ENCODE measurements at regions not wholly inside any gene's neighbourhood (a gene's known extent, or its start where the extent isn't known, plus 50 kb on each side); places are given as distances from the start of the nearest gene placed in this dataset.

DNA sequence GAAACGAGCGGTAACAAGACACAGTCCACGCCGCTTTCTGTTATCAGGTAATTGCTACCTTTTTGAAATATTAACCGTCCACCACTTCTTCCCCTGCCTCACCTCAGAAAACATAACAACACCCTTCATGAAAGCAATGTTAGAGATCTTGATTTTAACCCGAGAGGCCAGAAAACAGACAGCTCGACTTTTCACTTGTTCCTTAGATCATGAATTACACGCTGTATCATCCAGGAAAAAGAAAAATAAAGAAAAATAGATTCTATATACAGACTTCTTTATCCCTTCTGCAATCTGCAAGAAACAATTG, 957.1 kb upstream of the SOX9 start:
- Histone ChIP-seq H3K9ac (ENCODE audit: low read depth, low read length) (no peak overlapping the region), H3K4me3 (ENCODE audit: low read length) (no peak overlapping the region), H3K27me3 (ENCODE audit: insufficient read depth, low read length) (no peaks in the 10 kb centered on the region), H3K9me3 (ENCODE audit: insufficient read depth, low read depth, low read length) (no peaks in the 10 kb centered on the region), H3K36me3 (ENCODE audit: insufficient read depth, low read depth, low read length) (no peaks in the 10 kb centered on the region), H3K27ac (ENCODE audit: low read length) (no peak overlapping the region), H3K4me1 (ENCODE audit: insufficient read depth, low read length) (no peaks in the 10 kb centered on the region)

DNA sequence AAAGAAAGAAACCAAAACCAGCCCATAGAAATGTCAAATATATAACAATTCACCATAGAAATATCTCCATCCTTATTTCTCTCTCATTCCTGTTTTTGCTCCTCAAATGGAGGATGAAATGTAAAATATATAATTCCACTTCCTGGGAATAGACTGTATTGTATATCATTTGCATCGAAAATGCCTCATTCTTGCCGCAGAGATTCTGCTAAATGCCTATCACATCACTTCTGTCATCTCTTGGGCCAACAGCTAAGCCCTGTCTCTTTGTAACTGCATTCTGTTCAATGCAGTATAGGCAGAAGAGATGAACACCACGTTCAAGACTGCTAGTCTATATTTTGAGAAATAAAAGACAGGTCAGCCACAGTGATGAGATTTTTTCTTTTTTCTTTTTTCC, 956.3 kb upstream of the SOX9 start:
- H3K36me3 ChIP-seq (ENCODE audit: insufficient read depth, low read depth, low read length) = no peaks in the 10 kb centered on the region
- no peak overlapping the region for H3K4me3 ChIP-seq (ENCODE audit: low read length)
- no peaks in the 10 kb centered on the region for H3K4me1 ChIP-seq (ENCODE audit: insufficient read depth, low read length)
- no peaks in the 10 kb centered on the region for H3K9me3 ChIP-seq (ENCODE audit: insufficient read depth, low read depth, low read length)
- no peaks in the 10 kb centered on the region for H3K27me3 ChIP-seq (ENCODE audit: insufficient read depth, low read length)
- H3K9ac ChIP-seq (ENCODE audit: low read depth, low read length) = no peak overlapping the region
- no peak overlapping the region for H3K27ac ChIP-seq (ENCODE audit: low read length)

DNA sequence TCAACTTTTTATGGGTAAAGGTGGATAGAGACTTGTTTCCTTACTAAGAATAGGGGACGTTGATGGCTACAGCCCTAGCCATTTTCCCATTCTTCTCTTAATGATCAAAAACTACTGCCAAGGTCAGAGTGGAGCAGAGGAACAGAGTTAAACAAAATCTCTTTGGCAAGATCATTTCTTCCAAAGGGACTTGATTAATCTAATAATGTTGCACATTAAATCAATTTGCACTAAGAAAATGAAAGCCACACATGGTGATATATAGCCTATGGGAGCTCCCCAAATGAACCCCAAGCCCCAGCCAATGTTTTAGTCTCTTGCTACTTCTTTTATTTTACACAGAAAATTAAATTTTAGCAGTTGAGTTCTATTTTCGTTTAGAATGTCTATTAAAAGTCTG, 954.5 kb upstream of the SOX9 start:
- no peak overlapping the region for H3K9ac ChIP-seq (ENCODE audit: low read depth, low read length)
- no peaks in the 10 kb centered on the region for H3K27me3 ChIP-seq (ENCODE audit: insufficient read depth, low read length)
- H3K27ac ChIP-seq (ENCODE audit: low read length) = no peak overlapping the region
- no peaks in the 10 kb centered on the region for H3K36me3 ChIP-seq (ENCODE audit: insufficient read depth, low read depth, low read length)
- H3K4me3 ChIP-seq (ENCODE audit: low read length) = no peak overlapping the region
- H3K4me1 ChIP-seq (ENCODE audit: insufficient read depth, low read length) = no peaks in the 10 kb centered on the region
- no peaks in the 10 kb centered on the region for H3K9me3 ChIP-seq (ENCODE audit: insufficient read depth, low read depth, low read length)

DNA sequence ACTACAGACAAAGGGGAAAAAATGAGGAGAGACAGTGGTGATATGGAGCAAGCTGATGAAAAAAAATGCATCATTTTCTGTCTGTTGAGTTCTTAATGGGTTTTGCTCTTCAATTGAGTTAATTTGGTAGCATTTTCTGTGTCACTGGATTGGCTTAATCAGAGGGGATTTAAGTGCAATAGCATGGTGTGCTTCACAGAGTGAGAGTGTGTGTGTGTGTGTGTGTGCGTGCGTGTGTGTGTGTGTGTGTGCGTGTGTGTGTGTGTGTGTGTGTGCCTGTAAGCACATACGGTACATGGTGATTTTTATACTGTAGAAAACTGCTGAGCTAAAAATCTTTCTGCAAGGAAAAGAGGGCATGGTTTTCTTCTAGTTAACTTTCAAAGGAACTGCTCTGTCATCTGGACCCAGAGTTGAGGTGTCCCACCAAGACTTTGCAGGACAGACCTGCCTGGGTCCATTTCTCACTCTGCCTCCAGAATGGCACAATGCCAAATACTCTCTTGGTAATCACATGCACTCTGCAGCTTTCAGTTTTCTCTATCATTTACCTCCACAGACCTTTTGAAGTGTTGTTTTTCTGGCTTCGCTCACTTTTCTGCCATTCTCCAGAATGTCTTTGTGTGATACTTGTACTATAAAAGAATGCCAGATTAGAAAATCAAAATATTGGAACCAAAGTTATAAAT, 952.6 kb upstream of the SOX9 start:
- no peaks in the 10 kb centered on the region for H3K36me3 ChIP-seq (ENCODE audit: insufficient read depth, low read depth, low read length)
- no peak overlapping the region for H3K9ac ChIP-seq (ENCODE audit: low read depth, low read length)

DNA sequence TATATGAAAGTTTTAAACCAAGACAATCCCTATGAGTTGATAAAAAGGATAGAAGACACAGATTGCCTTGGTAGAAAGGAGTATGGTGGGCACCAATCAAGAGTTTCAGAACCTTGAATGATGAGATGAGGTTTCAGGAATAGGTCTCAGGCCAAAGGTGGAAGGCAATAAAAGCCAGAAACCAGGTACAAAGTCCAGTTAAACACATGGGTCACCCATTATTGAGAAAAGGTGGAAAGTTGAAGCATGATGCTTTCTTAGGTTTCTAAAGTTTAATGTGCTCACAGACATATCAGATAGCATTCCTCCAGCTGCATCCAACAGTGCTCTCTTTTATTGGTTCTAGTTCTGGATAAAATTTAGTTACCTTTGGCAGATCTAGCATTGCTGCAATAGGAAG, 950.8 kb upstream of the SOX9 start:
- H3K9ac ChIP-seq (ENCODE audit: low read depth, low read length) = no peak overlapping the region
- H3K4me1 ChIP-seq (ENCODE audit: insufficient read depth, low read length) = no peaks in the 10 kb centered on the region
- H3K4me3 ChIP-seq (ENCODE audit: low read length) = no peak overlapping the region
- H3K27ac ChIP-seq (ENCODE audit: low read length) = no peak overlapping the region
- no peaks in the 10 kb centered on the region for H3K27me3 ChIP-seq (ENCODE audit: insufficient read depth, low read length)
- H3K36me3 ChIP-seq (ENCODE audit: insufficient read depth, low read depth, low read length) = no peaks in the 10 kb centered on the region
- no peaks in the 10 kb centered on the region for H3K9me3 ChIP-seq (ENCODE audit: insufficient read depth, low read depth, low read length)

More for the DNA sequence above, 952.6 kb upstream of the SOX9 start:
- Histone ChIP-seq H3K4me3 (ENCODE audit: low read length) (no peak overlapping the region), H3K27ac (ENCODE audit: low read length) (no peak overlapping the region), H3K4me1 (ENCODE audit: insufficient read depth, low read length) (no peaks in the 10 kb centered on the region), H3K27me3 (ENCODE audit: insufficient read depth, low read length) (no peaks in the 10 kb centered on the region), H3K9me3 (ENCODE audit: insufficient read depth, low read depth, low read length) (no peaks in the 10 kb centered on the region)

DNA sequence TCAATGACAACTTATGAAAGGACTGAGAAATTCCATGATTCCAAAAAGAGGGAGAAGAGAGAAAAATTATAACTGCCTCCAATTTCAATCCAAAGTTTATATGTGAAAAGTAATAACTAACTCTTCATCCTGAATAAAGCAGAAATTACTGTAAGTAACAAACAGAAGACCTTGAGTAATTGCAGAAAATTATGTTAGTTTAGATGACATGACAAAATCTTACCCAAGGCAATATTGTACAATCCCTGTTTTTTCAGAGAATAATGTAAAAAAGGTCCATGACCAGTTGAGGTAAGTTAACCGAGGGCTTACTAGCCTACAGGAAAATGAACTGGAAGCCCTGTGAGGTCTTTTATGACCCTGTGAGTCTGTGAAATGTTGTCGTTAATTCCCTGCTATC, 949.5 kb upstream of the SOX9 start:
- H3K36me3 ChIP-seq (ENCODE audit: insufficient read depth, low read depth, low read length) = no peaks in the 10 kb centered on the region
- no peaks in the 10 kb centered on the region for H3K27me3 ChIP-seq (ENCODE audit: insufficient read depth, low read length)
- H3K9ac ChIP-seq (ENCODE audit: low read depth, low read length) = no peak overlapping the region
- H3K4me1 ChIP-seq (ENCODE audit: insufficient read depth, low read length) = no peaks in the 10 kb centered on the region
- H3K27ac ChIP-seq (ENCODE audit: low read length) = no peak overlapping the region
- no peaks in the 10 kb centered on the region for H3K9me3 ChIP-seq (ENCODE audit: insufficient read depth, low read depth, low read length)
- no peak overlapping the region for H3K4me3 ChIP-seq (ENCODE audit: low read length)

DNA sequence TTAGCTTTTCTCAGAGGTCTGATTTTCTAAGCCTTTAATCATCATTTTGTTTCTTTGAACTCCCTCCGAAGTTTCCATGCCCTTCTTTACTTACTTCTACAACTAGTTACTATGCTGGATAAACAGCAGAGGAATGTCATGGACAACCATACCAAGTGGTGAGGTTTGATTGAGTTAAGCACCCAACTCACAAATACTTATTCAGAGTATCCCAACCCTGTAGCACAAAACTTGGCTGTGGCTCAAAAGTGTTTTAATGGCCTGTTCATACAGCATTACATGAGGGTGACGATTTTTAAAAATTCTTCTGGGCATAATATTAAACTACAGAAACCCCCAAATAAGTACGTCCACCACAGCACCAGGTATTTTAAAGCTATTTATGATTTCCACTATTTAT, 946.8 kb upstream of the SOX9 start:
- H3K9me3 ChIP-seq (ENCODE audit: insufficient read depth, low read depth, low read length) = no peaks in the 10 kb centered on the region
- H3K36me3 ChIP-seq (ENCODE audit: insufficient read depth, low read depth, low read length) = no peaks in the 10 kb centered on the region
- H3K4me1 ChIP-seq (ENCODE audit: insufficient read depth, low read length) = no peaks in the 10 kb centered on the region
- no peaks in the 10 kb centered on the region for H3K27me3 ChIP-seq (ENCODE audit: insufficient read depth, low read length)
- H3K9ac ChIP-seq (ENCODE audit: low read depth, low read length) = no peak overlapping the region
- no peak overlapping the region for H3K27ac ChIP-seq (ENCODE audit: low read length)
- H3K4me3 ChIP-seq (ENCODE audit: low read length) = no peak overlapping the region

DNA sequence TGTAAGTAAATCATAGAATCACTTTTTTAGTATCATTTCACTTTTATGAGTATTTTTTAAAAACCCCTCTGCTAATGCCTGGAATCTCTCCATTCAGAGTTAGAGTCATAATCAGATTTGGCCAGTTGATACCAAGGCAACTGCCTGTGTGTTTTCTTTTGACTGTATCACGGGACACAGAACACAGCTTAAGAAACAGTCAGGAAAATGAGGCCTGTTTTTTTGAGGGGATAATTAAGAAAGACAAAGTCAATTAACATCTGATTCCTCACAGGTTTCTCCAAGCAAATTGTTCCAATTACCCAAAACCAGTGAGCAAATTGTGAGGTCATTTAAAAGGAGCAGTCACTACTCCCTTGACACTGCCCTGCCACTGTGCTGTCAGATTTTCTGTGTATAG, 944.5 kb upstream of the SOX9 start:
- H3K9ac ChIP-seq (ENCODE audit: low read depth, low read length) = no peak overlapping the region
- H3K9me3 ChIP-seq (ENCODE audit: insufficient read depth, low read depth, low read length) = no peaks in the 10 kb centered on the region
- no peaks in the 10 kb centered on the region for H3K4me1 ChIP-seq (ENCODE audit: insufficient read depth, low read length)
- no peak overlapping the region for H3K27ac ChIP-seq (ENCODE audit: low read length)
- no peak overlapping the region for H3K4me3 ChIP-seq (ENCODE audit: low read length)
- no peaks in the 10 kb centered on the region for H3K36me3 ChIP-seq (ENCODE audit: insufficient read depth, low read depth, low read length)
- no peaks in the 10 kb centered on the region for H3K27me3 ChIP-seq (ENCODE audit: insufficient read depth, low read length)

DNA sequence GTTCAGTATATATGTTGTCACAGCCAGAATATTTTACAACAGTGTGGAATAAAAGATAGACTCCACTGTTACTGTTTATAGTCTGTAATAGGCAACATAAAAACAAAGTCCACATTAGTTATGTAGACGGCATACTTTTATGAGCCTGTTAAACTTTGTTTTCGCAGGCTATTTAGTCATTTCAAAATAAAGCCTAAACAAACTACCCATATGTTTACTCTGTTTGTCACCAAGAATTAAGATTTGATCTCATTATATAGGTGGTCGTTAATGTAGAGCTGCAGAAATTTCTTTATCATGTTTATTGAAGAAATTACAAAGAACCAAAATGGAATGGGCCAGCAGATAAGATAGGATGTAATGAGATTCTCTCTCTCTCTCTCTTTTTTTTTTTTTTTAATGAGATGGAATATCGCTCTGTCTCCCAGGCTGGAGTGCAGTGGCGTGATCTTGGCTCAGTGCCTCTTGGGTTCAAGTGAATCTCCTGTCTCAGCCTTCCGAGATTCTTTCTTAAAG, 943.8 kb upstream of the SOX9 start:
- Histone ChIP-seq H3K9ac (ENCODE audit: low read depth, low read length) (no peak overlapping the region), H3K27me3 (ENCODE audit: insufficient read depth, low read length) (no peaks in the 10 kb centered on the region), H3K36me3 (ENCODE audit: insufficient read depth, low read depth, low read length) (no peaks in the 10 kb centered on the region), H3K9me3 (ENCODE audit: insufficient read depth, low read depth, low read length) (no peaks in the 10 kb centered on the region), H3K4me1 (ENCODE audit: insufficient read depth, low read length) (no peaks in the 10 kb centered on the region), H3K27ac (ENCODE audit: low read length) (no peak overlapping the region), H3K4me3 (ENCODE audit: low read length) (no peak overlapping the region)

DNA sequence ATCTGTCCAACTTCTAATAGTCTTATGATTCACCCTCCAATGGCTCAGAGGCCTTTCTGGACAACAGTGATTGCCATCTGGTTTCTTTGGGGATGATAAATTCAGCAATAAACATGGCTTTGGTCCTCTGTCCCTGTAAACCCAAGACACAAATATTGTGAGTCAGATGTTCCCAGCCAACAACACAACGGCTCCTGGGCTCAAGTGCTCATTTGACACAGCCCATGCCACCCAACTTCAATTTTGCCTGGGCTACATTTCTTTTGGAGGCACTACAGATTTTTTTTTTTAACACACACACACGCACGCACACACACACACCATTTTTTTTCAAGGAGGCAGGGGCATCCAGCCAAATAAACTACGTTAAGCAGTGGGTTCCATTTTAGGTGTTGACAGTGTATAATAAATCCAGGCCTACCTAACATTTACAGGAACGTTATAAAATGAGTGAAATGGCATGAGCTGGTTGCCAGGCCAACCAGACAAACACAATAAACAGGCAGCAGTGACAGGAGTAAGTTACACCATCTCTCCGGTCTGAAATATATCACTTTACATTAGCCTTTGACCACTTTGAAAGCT, 939.9 kb upstream of the SOX9 start:
- no peaks in the 10 kb centered on the region for H3K9me3 ChIP-seq (ENCODE audit: insufficient read depth, low read depth, low read length)

DNA sequence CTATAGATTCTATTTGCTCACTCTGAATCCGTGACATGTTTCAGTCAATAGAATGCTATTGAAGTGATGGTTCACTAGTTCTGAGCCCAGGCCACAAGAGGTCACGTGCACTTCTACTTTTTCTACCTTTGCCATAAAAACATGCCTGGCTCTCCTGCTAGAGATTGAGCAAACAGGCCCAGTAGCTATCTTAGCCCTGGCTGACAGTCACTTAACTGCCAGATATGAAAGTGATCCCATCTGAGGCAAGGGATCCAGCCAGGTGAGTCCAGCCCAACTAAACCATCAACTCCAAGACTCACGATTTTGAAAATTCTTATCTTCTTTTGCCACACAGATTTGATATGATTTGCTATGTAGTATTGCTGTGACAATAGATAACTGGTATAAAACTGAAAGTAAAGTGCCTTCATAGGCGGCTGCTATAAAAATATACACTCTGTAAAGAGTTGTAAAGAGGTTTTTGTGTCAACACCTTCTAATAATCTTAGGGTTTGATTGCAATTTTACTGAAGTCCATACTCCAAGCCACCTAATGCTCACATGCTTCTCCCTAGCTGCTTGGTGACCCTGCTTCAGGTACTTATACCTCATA, 937.7 kb upstream of the SOX9 start:
- H3K9ac ChIP-seq (ENCODE audit: low read depth, low read length) = no peak overlapping the region
- H3K4me1 ChIP-seq (ENCODE audit: insufficient read depth, low read length) = no peaks in the 10 kb centered on the region
- no peaks in the 10 kb centered on the region for H3K9me3 ChIP-seq (ENCODE audit: insufficient read depth, low read depth, low read length)
- no peaks in the 10 kb centered on the region for H3K27me3 ChIP-seq (ENCODE audit: insufficient read depth, low read length)
- H3K27ac ChIP-seq (ENCODE audit: low read length) = no peak overlapping the region
- H3K36me3 ChIP-seq (ENCODE audit: insufficient read depth, low read depth, low read length) = no peaks in the 10 kb centered on the region
- H3K4me3 ChIP-seq (ENCODE audit: low read length) = no peak overlapping the region

More for the DNA sequence above, 939.9 kb upstream of the SOX9 start:
- Histone ChIP-seq H3K4me3 (ENCODE audit: low read length) (no peak overlapping the region), H3K9ac (ENCODE audit: low read depth, low read length) (no peak overlapping the region), H3K27ac (ENCODE audit: low read length) (no peak overlapping the region), H3K36me3 (ENCODE audit: insufficient read depth, low read depth, low read length) (no peaks in the 10 kb centered on the region), H3K4me1 (ENCODE audit: insufficient read depth, low read length) (no peaks in the 10 kb centered on the region), H3K27me3 (ENCODE audit: insufficient read depth, low read length) (no peaks in the 10 kb centered on the region)

DNA sequence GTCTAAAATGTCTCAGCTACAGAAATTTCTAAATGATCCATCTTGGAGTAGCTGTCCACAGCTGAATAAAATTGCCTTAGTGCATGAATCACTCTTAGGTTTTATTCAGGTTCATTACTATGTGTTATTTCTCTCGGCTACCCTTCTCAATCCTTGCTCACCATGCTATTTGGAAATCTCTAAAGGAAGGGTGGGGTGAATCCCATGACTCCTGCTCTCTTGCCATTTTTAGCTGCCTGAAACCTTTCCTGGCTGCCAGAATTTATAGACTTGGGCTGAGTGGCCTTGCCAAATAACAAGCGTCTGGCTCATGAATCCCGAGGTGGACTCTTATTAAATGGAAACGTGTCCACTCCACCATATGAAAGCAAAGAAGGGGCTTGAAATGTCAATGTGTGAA, 936.1 kb upstream of the SOX9 start:
- Histone ChIP-seq H3K4me1 (ENCODE audit: insufficient read depth, low read length) (no peaks in the 10 kb centered on the region), H3K9me3 (ENCODE audit: insufficient read depth, low read depth, low read length) (no peaks in the 10 kb centered on the region)

More for the DNA sequence above, 936.1 kb upstream of the SOX9 start:
- no peaks in the 10 kb centered on the region for H3K27me3 ChIP-seq (ENCODE audit: insufficient read depth, low read length)
- no peaks in the 10 kb centered on the region for H3K36me3 ChIP-seq (ENCODE audit: insufficient read depth, low read depth, low read length)
- H3K4me3 ChIP-seq (ENCODE audit: low read length) = no peak overlapping the region
- no peak overlapping the region for H3K27ac ChIP-seq (ENCODE audit: low read length)
- H3K9ac ChIP-seq (ENCODE audit: low read depth, low read length) = no peak overlapping the region

Measured in iPS-20b (cell line).